Breast epithelium (tissue), 4 donors: ENCODE measurements at regions not wholly inside any gene's neighbourhood (a gene's known extent, or its start where the extent isn't known, plus 50 kb on each side); places are given as distances from the start of the nearest gene placed in this dataset.
"Not testable (repeated sequence)": the region's sequence is repeated elsewhere in the genome, so short reads cannot be mapped to it uniquely, and the experiment has no call there.

ENCODE experiments used
- DNase-seq, 2 donors: peaks; one replicate each; pipeline ENCODE4 v3.0.0-alpha.2; 2019; ENCODE audit warnings: low spot score in 2 of 2
- H3K27ac ChIP-seq, 2 donors: fragments of 200-600 bp; sonication (generic) in 1 of 2; one replicate each; pipeline ENCODE4 v1.5.1; 2016 to 2019; ENCODE audit warnings: mild to moderate bottlenecking in 1 of 2
- H3K27me3 ChIP-seq, 2 donors: fragments of 200-600 bp; sonication (generic) in 1 of 2; one replicate each; pipeline versions ENCODE4 v1.5.1 to v1.6.0; 2017 to 2019; ENCODE audit warnings: control low read depth in 1 of 2, mild to moderate bottlenecking in 1 of 2
- H3K36me3 ChIP-seq: fragments of 200-600 bp; one replicate; pipeline ENCODE4 v1.5.1; 2019
- H3K4me1 ChIP-seq, 2 donors: fragments of 200-600 bp; sonication (generic); one replicate each; pipeline ENCODE4 v1.5.1; 2016 to 2019; ENCODE audit warnings: control low read depth in 1 of 2
- H3K4me3 ChIP-seq, 3 donors: fragments of 200-600 bp; sonication (generic); 1 replicate in 2 of 3; 2 replicates in 1 of 3; pipeline ENCODE4 v1.5.1; 2016 to 2019; ENCODE audit warnings: mild to moderate bottlenecking in 3 of 3, moderate library complexity in 2 of 3
- H3K9me3 ChIP-seq, 2 donors: fragments of 200-600 bp; sonication (generic) in 1 of 2; one replicate each; pipeline ENCODE4 v1.5.1; 2016 to 2019; ENCODE audit warnings: control low read depth in 1 of 2
- CTCF ChIP-seq, 3 donors: fragments of 450-650 bp; IDR thresholded peaks; one replicate each; pipeline ENCODE4 v1.5.1; 2016 to 2017; ENCODE audit warnings: antibody characterized with exemption in 3 of 3, mild to moderate bottlenecking in 3 of 3, moderate library complexity in 3 of 3
- POLR2A ChIP-seq: fragments of 450-650 bp; IDR thresholded peaks from one replicate; pipeline ENCODE4 v1.6.1; 2016; ENCODE audit warnings: antibody characterized with exemption, mild to moderate bottlenecking, moderate library complexity
- POLR2AphosphoS5 ChIP-seq, 3 donors: sonication (generic); formaldehyde crosslinking; IDR thresholded peaks; one replicate each; pipeline ENCODE4 v1.6.1; 2017; ENCODE audit warnings: antibody characterized with exemption in 3 of 3
- intact Hi-C: fragments of 100-400 bp; cut with DNase I; formaldehyde crosslinking; loops from one replicate; pipeline ENCODE4 v1.15.1; 2023; ENCODE audit warnings: low total_unique reads

- intact Hi-C loops = no loop called here
- Histone ChIP-seq H3K27ac (no peak overlapping the region), H3K9me3 (no peaks in the 10 kb centered on the region), H3K36me3 (no peaks in the 10 kb centered on the region), H3K27me3 (no peaks in the 10 kb centered on the region), H3K4me3 (no peak overlapping the region), H3K4me1 (no peaks in the 10 kb centered on the region)
- no peak for TF ChIP-seq CTCF (IDR thresholded peaks at IDR 0.05)
- no peak for TF ChIP-seq POLR2AphosphoS5 (IDR thresholded peaks at IDR 0.05)
- TF ChIP-seq POLR2A = no peak
- no peak for DNase-seq
Measured at GRCh38 chr13:87582399-87582798, 88.8 kb upstream of the SLITRK5 start.

GRCh38 chr13:87590518-87590917 lies 80.7 kb upstream of the SLITRK5 start:
- H3K36me3 ChIP-seq = no peaks in the 10 kb centered on the region
- no peaks in the 10 kb centered on the region for H3K4me1 ChIP-seq
- no peaks in the 10 kb centered on the region for H3K27me3 ChIP-seq
- no peak overlapping the region for H3K27ac ChIP-seq
- TF ChIP-seq CTCF (IDR thresholded peaks at IDR 0.05) = no peak
- no peak for TF ChIP-seq POLR2AphosphoS5 (IDR thresholded peaks at IDR 0.05)
- no peak for TF ChIP-seq POLR2A
- DNase-seq = no peak
- intact Hi-C loops = loop anchor here (10.0 kb wide), 1 partner anchor 916 kb away; no protein-coding TSS in a partner anchor
- no peak overlapping the region for H3K4me3 ChIP-seq
- no peaks in the 10 kb centered on the region for H3K9me3 ChIP-seq

- H3K9me3 ChIP-seq, H3K4me3 ChIP-seq, H3K36me3 ChIP-seq, DNase-seq, H3K27me3 ChIP-seq, intact Hi-C loops, H3K4me1 ChIP-seq, H3K27ac ChIP-seq: not testable (repeated sequence)
Measured at GRCh38 chr13:87604437-87604836, 66.7 kb upstream of the SLITRK5 start.

- intact Hi-C loops = no loop called here
- Histone ChIP-seq H3K27me3 (no peaks in the 10 kb centered on the region), H3K36me3 (no peaks in the 10 kb centered on the region), H3K4me1 (no peaks in the 10 kb centered on the region), H3K9me3 (peaks cover 4 to 6% of the 10 kb centered on the region in 2 donors), H3K4me3 (no peak overlapping the region), H3K27ac (no peak overlapping the region)
- TF ChIP-seq CTCF (IDR thresholded peaks at IDR 0.05) = no peak
- no peak for TF ChIP-seq POLR2AphosphoS5 (IDR thresholded peaks at IDR 0.05)
- TF ChIP-seq POLR2A = no peak
- DNase-seq = no peak
Measured at GRCh38 chr13:87607266-87607665, 63.9 kb upstream of the SLITRK5 start.

- no peaks in the 10 kb centered on the region for H3K9me3 ChIP-seq
- TF ChIP-seq POLR2AphosphoS5 (IDR thresholded peaks at IDR 0.05) (no peak), CTCF (IDR thresholded peaks at IDR 0.05) (no peak), POLR2A (no peak)
- no peak overlapping the region for H3K27ac ChIP-seq
- no peaks in the 10 kb centered on the region for H3K27me3 ChIP-seq
- no peak overlapping the region for H3K4me3 ChIP-seq
- DNase-seq = no peak
- H3K4me1 ChIP-seq = no peaks in the 10 kb centered on the region
- intact Hi-C loops = no loop called here
- no peaks in the 10 kb centered on the region for H3K36me3 ChIP-seq
Measured at GRCh38 chr13:87614276-87614675, 56.9 kb upstream of the SLITRK5 start.
